Caco-2 (cell line): ENCODE measurements at regions not wholly inside any gene's neighbourhood (a gene's known extent, or its start where the extent isn't known, plus 50 kb on each side); places are given as distances from the start of the nearest gene placed in this dataset.

Experiments used
- BruUV-seq: library from RNA; stranded (reverse); fragments of 400-500 nt; replicated peaks from 2 replicates; lab custom pipeline; 2021; lab: Mats Ljungman, UMichigan
- CTCF ChIA-PET: fragments of 300-600 bp; sonication (Branson Sonifier 250); formaldehyde crosslinking; loops from one replicate; lab custom pipeline; 2022; ENCODE audit warnings: antibody characterized with exemption; lab: Charles Lee
- POLR2A ChIA-PET: fragments of 300-600 bp; sonication (Branson Sonifier 250); formaldehyde crosslinking; loops from one replicate; lab custom pipeline; 2022; ENCODE audit warnings: antibody characterized with exemption; lab: Charles Lee
- DNase-seq, 2 experiments: peaks; one replicate each; pipeline versions ENCODE4 v3.0.0 to v3.0.0-alpha.2; 2020 to 2022
- H3K27me3 ChIP-seq: replicated peaks from 2 replicates; pipeline ENCODE4 v1.6.0; 2011; ENCODE audit warnings: low read length; ENCODE audit not compliant: control insufficient read depth, insufficient read depth
- H3K36me3 ChIP-seq: 2 replicates; pipeline ENCODE4 v1.5.1; 2011; ENCODE audit warnings: low read length; ENCODE audit not compliant: control insufficient read depth, insufficient read depth
- H3K4me1 ChIP-seq: fragments of 250-450 bp; sonication (Bioruptor Pico); 2 replicates; pipeline ENCODE4 v1.5.1; 2020; ENCODE audit warnings: mild to moderate bottlenecking
- H3K4me3 ChIP-seq: 2 replicates; pipeline ENCODE4 v1.5.1; 2011; ENCODE audit warnings: low read depth, mild to moderate bottlenecking, control low read depth, low read length
- H3K9me3 ChIP-seq: fragments of 250-450 bp; sonication (Bioruptor Pico); 2 replicates; pipeline ENCODE4 v1.5.1; 2020; ENCODE audit warnings: mild to moderate bottlenecking, moderate library complexity
- H3K27ac Mint-ChIP-seq: one replicate; pipeline ENCODE4 v1.8.0; 2022; ENCODE audit warnings: mixed read lengths; ENCODE audit not compliant: unreplicated experiment
- H3K27me3 Mint-ChIP-seq: one replicate; pipeline ENCODE4 v1.8.0; 2022; ENCODE audit warnings: mixed read lengths; ENCODE audit not compliant: insufficient read depth, unreplicated experiment
- H3K36me3 Mint-ChIP-seq: one replicate; pipeline ENCODE4 v1.8.0; 2022; ENCODE audit warnings: mild to moderate bottlenecking, mixed read lengths; ENCODE audit not compliant: insufficient read depth, unreplicated experiment
- H3K4me1 Mint-ChIP-seq: one replicate; pipeline ENCODE4 v1.8.0; 2022; ENCODE audit warnings: low read depth, mixed read lengths; ENCODE audit not compliant: unreplicated experiment
- H3K4me3 Mint-ChIP-seq: one replicate; pipeline ENCODE4 v1.8.0; 2022; ENCODE audit warnings: mild to moderate bottlenecking, moderate library complexity, mixed read lengths; ENCODE audit not compliant: unreplicated experiment
- H3K9me3 Mint-ChIP-seq: one replicate; pipeline ENCODE4 v1.8.0; 2022; ENCODE audit warnings: mixed read lengths; ENCODE audit not compliant: unreplicated experiment
- CTCF ChIP-seq, 2 experiments: fragments of 200-600 bp in 1 of 2; IDR thresholded peaks; 1 replicate in 1 of 2; 2 replicates in 1 of 2; pipeline versions ENCODE4 v1.5.1 to v1.8.0; 2011 to 2022; ENCODE audit warnings: antibody characterized with exemption in 1 of 2, control low read depth in 1 of 2, inconsistent platforms in 1 of 2, low read depth in 1 of 2, low read length in 1 of 2, mild to moderate bottlenecking in 1 of 2, moderate library complexity in 1 of 2; ENCODE audit not compliant: insufficient read depth in 1 of 2, severe bottlenecking in 1 of 2, unreplicated experiment in 1 of 2
- intact Hi-C: fragments of 100-400 bp; cut with micrococcal nuclease; formaldehyde crosslinking; loops from one replicate; pipeline ENCODE4 v1.10.0; 2022; ENCODE audit not compliant: unreplicated experiment

- ChIA-PET POLR2A (no interaction called here), CTCF (no interaction called here)
- H3K27me3 Mint-ChIP-seq = no peaks in the 10 kb centered on the region
- no peak overlapping the region for H3K4me3 Mint-ChIP-seq
- DNase-seq = no peak
- H3K9me3 ChIP-seq = no peaks in the 10 kb centered on the region
- no peak for TF ChIP-seq CTCF (IDR thresholded peaks at IDR 0.05; ENCODE audit: insufficient read depth in 1 of 2, low read depth in 1 of 2, low read length in 1 of 2, severe bottlenecking in 1 of 2, unreplicated experiment in 1 of 2)
- H3K36me3 ChIP-seq = no peaks in the 10 kb centered on the region
- H3K4me1 ChIP-seq = no peaks in the 10 kb centered on the region
- H3K4me3 ChIP-seq = no peak overlapping the region
- peaks cover 14% of the 10 kb centered on the region for H3K4me1 Mint-ChIP-seq
- no peaks in the 10 kb centered on the region for H3K27me3 ChIP-seq
- no peaks in the 10 kb centered on the region for H3K9me3 Mint-ChIP-seq
- H3K27ac Mint-ChIP-seq = no peak overlapping the region
- intact Hi-C loops = no loop called here
- no peaks in the 10 kb centered on the region for H3K36me3 Mint-ChIP-seq
- BruUV-seq = no TSS peak
These were observed 203.4 kb downstream of the TMX1 start for GRCh38 chr14:51443195-51444018.

GRCh38 chr14:51444353-51445000, 204.4 kb downstream of the TMX1 start:
- H3K27ac Mint-ChIP-seq = no peak overlapping the region
- H3K4me1 ChIP-seq = no peaks in the 10 kb centered on the region
- peaks cover 14% of the 10 kb centered on the region for H3K4me1 Mint-ChIP-seq
- intact Hi-C loops = no loop called here
- H3K27me3 Mint-ChIP-seq = no peaks in the 10 kb centered on the region
- DNase-seq = no peak
- no peak overlapping the region for H3K4me3 ChIP-seq
- no peak for TF ChIP-seq CTCF (IDR thresholded peaks at IDR 0.05; ENCODE audit: insufficient read depth in 1 of 2, low read depth in 1 of 2, low read length in 1 of 2, severe bottlenecking in 1 of 2, unreplicated experiment in 1 of 2)
- no peaks in the 10 kb centered on the region for H3K9me3 ChIP-seq
- no peak overlapping the region for H3K4me3 Mint-ChIP-seq
- no peaks in the 10 kb centered on the region for H3K36me3 Mint-ChIP-seq
- no peaks in the 10 kb centered on the region for H3K36me3 ChIP-seq
- BruUV-seq = no TSS peak
- H3K27me3 ChIP-seq = no peaks in the 10 kb centered on the region
- H3K9me3 Mint-ChIP-seq = no peaks in the 10 kb centered on the region
- ChIA-PET POLR2A (no interaction called here), CTCF (no interaction called here)

GRCh38 chr14:51445001-51445390, 204.9 kb downstream of the TMX1 start:
- no peaks in the 10 kb centered on the region for H3K9me3 ChIP-seq
- H3K4me1 Mint-ChIP-seq = peaks cover 14% of the 10 kb centered on the region
- no peaks in the 10 kb centered on the region for H3K36me3 Mint-ChIP-seq

More at GRCh38 chr14:51445001-51445390, 204.9 kb downstream of the TMX1 start:
- no peak for DNase-seq
- no peaks in the 10 kb centered on the region for H3K36me3 ChIP-seq
- BruUV-seq = no TSS peak
- intact Hi-C loops = no loop called here
- ChIA-PET POLR2A (no interaction called here), CTCF (no interaction called here)
- TF ChIP-seq CTCF (IDR thresholded peaks at IDR 0.05; ENCODE audit: insufficient read depth in 1 of 2, low read depth in 1 of 2, low read length in 1 of 2, severe bottlenecking in 1 of 2, unreplicated experiment in 1 of 2) = no peak
- no peak overlapping the region for H3K27ac Mint-ChIP-seq
- no peak overlapping the region for H3K4me3 Mint-ChIP-seq
- no peaks in the 10 kb centered on the region for H3K27me3 ChIP-seq
- no peaks in the 10 kb centered on the region for H3K9me3 Mint-ChIP-seq
- no peak overlapping the region for H3K4me3 ChIP-seq
- H3K27me3 Mint-ChIP-seq = no peaks in the 10 kb centered on the region
- no peaks in the 10 kb centered on the region for H3K4me1 ChIP-seq
